ENCODE measurements at regions not wholly inside any gene's neighbourhood (a gene's known extent, or its start where the extent isn't known, plus 50 kb on each side); places are given as distances from the start of the nearest gene placed in this dataset.
"Not testable (repeated sequence)": the region's sequence is repeated elsewhere in the genome, so short reads cannot be mapped to it uniquely, and the experiment has no call there.

GRCh38 chrX:87110142-87110541 is 407.5 kb upstream of the KLHL4 start:
- DNase-seq = no peak

DNA sequence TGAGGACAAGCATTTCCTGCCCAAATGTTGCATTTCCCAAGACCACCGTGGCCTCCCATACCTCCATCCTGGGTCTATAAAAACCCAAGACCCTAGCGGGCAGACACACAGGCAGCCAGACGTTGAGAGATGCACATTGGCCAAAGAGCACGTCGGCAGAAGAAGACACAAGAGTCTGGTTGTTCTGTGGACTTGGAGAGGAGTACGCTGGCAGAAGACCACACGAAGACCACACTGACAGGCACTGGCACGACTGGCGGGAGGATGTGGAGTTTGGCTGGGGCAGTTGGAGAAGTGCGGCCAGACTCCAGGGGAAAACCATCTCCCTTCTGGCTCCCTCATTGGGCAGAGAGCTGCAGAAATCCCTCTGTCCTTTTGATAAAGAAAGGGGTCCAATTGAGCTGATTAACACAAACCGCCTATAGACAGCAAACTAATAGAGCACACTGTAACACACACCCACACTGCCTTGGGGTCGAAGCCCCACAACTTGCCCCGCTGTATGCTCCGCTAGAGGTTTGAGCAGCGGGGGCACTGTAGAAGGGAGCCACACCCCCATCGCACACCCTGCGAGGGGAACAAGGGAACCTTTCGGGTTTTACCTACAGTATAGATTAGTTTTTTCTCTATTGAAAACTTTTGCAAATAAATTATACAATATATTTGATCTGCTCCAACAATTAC is 376.7 kb upstream of the KLHL4 start:
- DNase-seq = no peak

GRCh38 chrX:87160435-87161010 is 357.1 kb upstream of the KLHL4 start:
- no peak for DNase-seq

GRCh38 chrX:87167841-87168240 is 349.8 kb upstream of the KLHL4 start:
- DNase-seq = no peak

DNA sequence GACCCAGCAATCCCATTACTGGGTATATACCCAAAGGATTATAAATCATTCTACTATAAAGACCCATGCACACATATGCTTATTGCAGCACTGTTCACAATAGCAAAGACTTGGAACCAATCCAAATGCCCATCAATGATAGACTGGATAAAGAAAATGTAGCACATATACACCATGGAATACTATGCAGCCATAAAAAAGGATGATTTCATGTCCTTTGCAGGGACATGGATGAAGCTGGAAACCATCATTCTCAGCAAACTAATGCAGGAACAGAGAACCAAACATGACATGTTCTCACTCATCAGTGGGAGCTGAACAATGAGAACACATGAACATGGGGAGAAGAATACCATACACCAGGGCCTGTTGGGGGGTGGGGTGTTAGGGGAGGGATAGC is 339.6 kb upstream of the KLHL4 start:
- DNase-seq = not testable (repeated sequence)

Data from NCI-H146 (cell line).